MM.1S (cell line): ENCODE measurements at regions not wholly inside any gene's neighbourhood (a gene's known extent, or its start where the extent isn't known, plus 50 kb on each side); places are given as distances from the start of the nearest gene placed in this dataset.

Experiments
- CTCF ChIP-seq: fragments of 300-600 bp; sonication (generic); IDR thresholded peaks from 2 replicates; pipeline ENCODE4 v1.5.1; 2016; ENCODE audit warnings: antibody characterized with exemption, low read length, mixed read lengths
- EZH2 ChIP-seq: fragments of 300-600 bp; sonication (generic); optimal IDR thresholded peaks from 2 replicates; pipeline ENCODE3; 2017; ENCODE audit warnings: low read depth, mild to moderate bottlenecking, antibody characterized with exemption, low read length, mixed read lengths

- TF ChIP-seq CTCF (no peak), EZH2 (no peak)
Measured at GRCh38 chr1:199010933-199011332, 372.1 kb downstream of the PTPRC start.
